Gastrocnemius medialis (tissue), 4 donors: ENCODE measurements at regions not wholly inside any gene's neighbourhood (a gene's known extent, or its start where the extent isn't known, plus 50 kb on each side); places are given as distances from the start of the nearest gene placed in this dataset.

Experiments
- CTCF ChIP-seq, 5 experiments: fragments of 450-650 bp in 3 of 5; fragments of 200-600 bp in 2 of 5; sonication (generic) in 2 of 5; IDR thresholded peaks in 4 of 5; conservative IDR thresholded peaks in 1 of 5; 1 replicate in 4 of 5; 2 replicates in 1 of 5; pipeline ENCODE4 v1.5.1; 2016 to 2019; ENCODE audit warnings: antibody characterized with exemption in 5 of 5, mild to moderate bottlenecking in 3 of 5, moderate library complexity in 3 of 5
- POLR2A ChIP-seq, 2 donors: fragments of 450-650 bp; IDR thresholded peaks; one replicate each; pipeline ENCODE4 v1.6.1; 2017; ENCODE audit warnings: antibody characterized with exemption in 2 of 2, mild to moderate bottlenecking in 2 of 2, moderate library complexity in 2 of 2

- TF ChIP-seq CTCF (IDR thresholded peaks at IDR 0.05 in 4 of 5, conservative IDR thresholded peaks at IDR 0.05 in 1 of 5) (no peak), POLR2A (IDR thresholded peaks at IDR 0.05) (no peak)
These were observed 153.8 kb downstream of the DCK start for GRCh38 chr4:71147261-71147660.
